CD8-positive, alpha-beta memory T cell (primary cell): ENCODE measurements at regions not wholly inside any gene's neighbourhood (a gene's known extent, or its start where the extent isn't known, plus 50 kb on each side); places are given as distances from the start of the nearest gene placed in this dataset.

Experiments
- CTCF ChIA-PET: fragments of 350-600 bp; sonication (Branson Sonifier 250); formaldehyde crosslinking; loops from one replicate; lab custom pipeline; 2021; ENCODE audit warnings: antibody characterized with exemption; lab: Charles Lee
- POLR2A ChIA-PET: fragments of 350-600 bp; sonication (Branson Sonifier 250); formaldehyde crosslinking; loops from one replicate; lab custom pipeline; 2021; ENCODE audit warnings: antibody characterized with exemption; lab: Charles Lee
- DNase-seq, 5 donors: peaks; one replicate each; pipeline versions ENCODE4 v3.0.0 to v3.0.0-alpha.2; 2020 to 2022; ENCODE audit warnings: mixed read lengths in 1 of 5
- H3K27ac ChIP-seq: one replicate; pipeline ENCODE4 v1.7.0; 2013; ENCODE audit warnings: low read depth, mild to moderate bottlenecking, low read length, moderate library complexity
- H3K27me3 ChIP-seq: 2 replicates; pipeline ENCODE4 v1.7.0; 2013; ENCODE audit warnings: low read length, mild to moderate bottlenecking; ENCODE audit not compliant: insufficient read depth, poor library complexity, severe bottlenecking
- H3K36me3 ChIP-seq: 2 replicates; pipeline ENCODE4 v1.7.0; 2013; ENCODE audit warnings: mild to moderate bottlenecking, low read length, moderate library complexity; ENCODE audit not compliant: insufficient read depth
- H3K4me1 ChIP-seq: 2 replicates; pipeline ENCODE4 v1.7.0; 2013; ENCODE audit warnings: mild to moderate bottlenecking, low read length, moderate library complexity; ENCODE audit not compliant: insufficient read depth
- H3K4me3 ChIP-seq: 2 replicates; pipeline ENCODE4 v1.7.0; 2013; ENCODE audit warnings: mild to moderate bottlenecking, low read length
- H3K9me3 ChIP-seq: 2 replicates; pipeline ENCODE4 v1.7.0; 2013; ENCODE audit warnings: mild to moderate bottlenecking, low read length
- H3K27ac Mint-ChIP-seq, 8 donors: one replicate each; pipeline ENCODE4 v1.8.0; 2020 to 2021; ENCODE audit warnings: mixed read lengths in 8 of 8, mild to moderate bottlenecking in 6 of 8, inconsistent platforms in 3 of 8, moderate library complexity in 3 of 8
- H3K27me3 Mint-ChIP-seq, 2 donors: one replicate each; pipeline ENCODE4 v1.8.0; 2020 to 2021; ENCODE audit warnings: mixed read lengths in 2 of 2, mild to moderate bottlenecking in 1 of 2, moderate library complexity in 1 of 2
- H3K36me3 Mint-ChIP-seq, 3 donors: one replicate each; pipeline ENCODE4 v1.8.0; 2020 to 2021; ENCODE audit warnings: mixed read lengths in 3 of 3, inconsistent platforms in 1 of 3, mild to moderate bottlenecking in 1 of 3
- H3K4me1 Mint-ChIP-seq, 3 donors: one replicate each; pipeline ENCODE4 v1.8.0; 2020 to 2021; ENCODE audit warnings: mixed read lengths in 3 of 3, inconsistent platforms in 1 of 3, mild to moderate bottlenecking in 1 of 3
- H3K4me3 Mint-ChIP-seq, 7 donors: one replicate each; pipeline ENCODE4 v1.8.0; 2020 to 2021; ENCODE audit warnings: mixed read lengths in 7 of 7, mild to moderate bottlenecking in 6 of 7, moderate library complexity in 4 of 7, inconsistent platforms in 2 of 7
- H3K9me3 Mint-ChIP-seq, 5 donors: one replicate each; pipeline ENCODE4 v1.8.0; 2020 to 2022; ENCODE audit warnings: mixed read lengths in 5 of 5, mild to moderate bottlenecking in 3 of 5, moderate library complexity in 2 of 5, inconsistent platforms in 1 of 5

GRCh38 chr5:159660401-159660800 is 255.9 kb upstream of the ADRA1B start:
- H3K4me3 Mint-ChIP-seq: no peak overlapping the region
- H3K4me1 Mint-ChIP-seq: no peaks in the 10 kb centered on the region
- no peak overlapping the region for H3K27ac Mint-ChIP-seq
- Histone ChIP-seq H3K4me3 (no peak overlapping the region), H3K27ac (no peak overlapping the region), H3K9me3 (no peaks in the 10 kb centered on the region), H3K27me3 (no peaks in the 10 kb centered on the region), H3K36me3 (no peaks in the 10 kb centered on the region), H3K4me1 (no peaks in the 10 kb centered on the region)
- ChIA-PET CTCF (no interaction called here), POLR2A (no interaction called here)
- no peaks in the 10 kb centered on the region for H3K36me3 Mint-ChIP-seq
- H3K9me3 Mint-ChIP-seq: no peaks in the 10 kb centered on the region
- H3K27me3 Mint-ChIP-seq: peaks cover 0 to 3% of the 10 kb centered on the region in 2 donors
- no peak for DNase-seq

- CTCF ChIA-PET: no interaction called here
- no peaks in the 10 kb centered on the region for H3K9me3 Mint-ChIP-seq
- DNase-seq: no peak
These were observed 252.3 kb upstream of the ADRA1B start for GRCh38 chr5:159663986-159664385.

GRCh38 chr5:159667286-159667685 is 249.0 kb upstream of the ADRA1B start:
- no peaks in the 10 kb centered on the region for H3K4me1 ChIP-seq
- no peaks in the 10 kb centered on the region for H3K9me3 ChIP-seq
- H3K27ac Mint-ChIP-seq: peak overlapping the region in 1 of 8 donors; percentile 12
- H3K27ac ChIP-seq: no peak overlapping the region
- CTCF ChIA-PET: no interaction called here
- H3K4me3 Mint-ChIP-seq: no peak overlapping the region
- peaks cover 3 to 4% of the 10 kb centered on the region in 2 donors for H3K27me3 Mint-ChIP-seq
- no peak for DNase-seq
- peaks cover 10 to 15% (median 13%) of the 10 kb centered on the region in 3 donors for H3K4me1 Mint-ChIP-seq
- no peaks in the 10 kb centered on the region for H3K36me3 ChIP-seq
- no peak overlapping the region for H3K4me3 ChIP-seq
- H3K27me3 ChIP-seq: no peaks in the 10 kb centered on the region
- POLR2A ChIA-PET: no interaction called here
- peaks cover 0 to 10% (median 5%) of the 10 kb centered on the region in 5 donors for H3K9me3 Mint-ChIP-seq
- H3K36me3 Mint-ChIP-seq: peaks cover 0 to 9% (median 2%) of the 10 kb centered on the region in 3 donors

More at GRCh38 chr5:159663986-159664385, 252.3 kb upstream of the ADRA1B start:
- Mint-ChIP-seq H3K27ac (no peak overlapping the region), H3K4me3 (no peak overlapping the region), H3K4me1 (peaks cover 7 to 10% (median 9%) of the 10 kb centered on the region in 3 donors), H3K27me3 (peaks cover 0 to 1% of the 10 kb centered on the region in 2 donors), H3K36me3 (no peaks in the 10 kb centered on the region)
- Histone ChIP-seq H3K9me3 (no peaks in the 10 kb centered on the region), H3K27ac (no peak overlapping the region), H3K4me3 (no peak overlapping the region), H3K27me3 (no peaks in the 10 kb centered on the region), H3K36me3 (no peaks in the 10 kb centered on the region), H3K4me1 (no peaks in the 10 kb centered on the region)
- POLR2A ChIA-PET: no interaction called here

GRCh38 chr5:159668556-159668955 is 247.7 kb upstream of the ADRA1B start:
- H3K4me3 Mint-ChIP-seq: peak overlapping the region in 3 of 7 donors; percentile 3 to 23 (median 7)
- peaks cover 3 to 4% of the 10 kb centered on the region in 2 donors for H3K27me3 Mint-ChIP-seq
- Histone ChIP-seq H3K4me3 (no peak overlapping the region), H3K36me3 (no peaks in the 10 kb centered on the region), H3K4me1 (no peaks in the 10 kb centered on the region), H3K27ac (no peak overlapping the region), H3K9me3 (no peaks in the 10 kb centered on the region), H3K27me3 (no peaks in the 10 kb centered on the region)
- H3K4me1 Mint-ChIP-seq: peaks cover 10 to 15% (median 13%) of the 10 kb centered on the region in 3 donors
- ChIA-PET CTCF (no interaction called here), POLR2A (no interaction called here)
- H3K36me3 Mint-ChIP-seq: peaks cover 0 to 17% (median 2%) of the 10 kb centered on the region in 3 donors
- H3K9me3 Mint-ChIP-seq: peaks cover 0 to 16% (median 8%) of the 10 kb centered on the region in 5 donors
- peak in 1 of 5 donors; percentile 23 for DNase-seq
- peak overlapping the region in 3 of 8 donors; percentile 8 to 55 (median 43) for H3K27ac Mint-ChIP-seq

- no peak for DNase-seq
These were observed 246.7 kb upstream of the ADRA1B start for GRCh38 chr5:159669559-159669958.

GRCh38 chr5:159671886-159672285 is 244.4 kb upstream of the ADRA1B start:
- CTCF ChIA-PET: no interaction called here
- no peak overlapping the region for H3K27ac ChIP-seq
- DNase-seq: no peak

More at GRCh38 chr5:159669559-159669958, 246.7 kb upstream of the ADRA1B start:
- Histone ChIP-seq H3K27ac (no peak overlapping the region), H3K4me1 (no peaks in the 10 kb centered on the region), H3K9me3 (no peaks in the 10 kb centered on the region), H3K36me3 (no peaks in the 10 kb centered on the region), H3K4me3 (no peak overlapping the region), H3K27me3 (no peaks in the 10 kb centered on the region)
- ChIA-PET POLR2A (no interaction called here), CTCF (no interaction called here)
- Mint-ChIP-seq H3K9me3 (peaks cover 0 to 17% (median 9%) of the 10 kb centered on the region in 5 donors), H3K36me3 (peaks cover 0 to 19% (median 3%) of the 10 kb centered on the region in 3 donors), H3K27me3 (peaks cover 3 to 4% of the 10 kb centered on the region in 2 donors), H3K4me1 (peaks cover 10 to 15% (median 13%) of the 10 kb centered on the region in 3 donors), H3K27ac (no peak overlapping the region), H3K4me3 (no peak overlapping the region)

GRCh38 chr5:159673538-159673937 is 242.7 kb upstream of the ADRA1B start:
- Histone ChIP-seq H3K36me3 (no peaks in the 10 kb centered on the region), H3K4me3 (no peak overlapping the region), H3K27me3 (no peaks in the 10 kb centered on the region), H3K27ac (no peak overlapping the region), H3K9me3 (no peaks in the 10 kb centered on the region), H3K4me1 (no peaks in the 10 kb centered on the region)
- no peak overlapping the region for H3K4me3 Mint-ChIP-seq
- no peak for DNase-seq
- POLR2A ChIA-PET: no interaction called here
- H3K36me3 Mint-ChIP-seq: peaks cover 0 to 32% (median 5%) of the 10 kb centered on the region in 3 donors
- peaks cover 7 to 10% (median 8%) of the 10 kb centered on the region in 3 donors for H3K4me1 Mint-ChIP-seq
- H3K27ac Mint-ChIP-seq: peak overlapping the region in 1 of 8 donors; percentile 38
- CTCF ChIA-PET: no interaction called here
- peaks cover 2 to 8% of the 10 kb centered on the region in 2 donors for H3K27me3 Mint-ChIP-seq
- H3K9me3 Mint-ChIP-seq: peaks cover 0 to 22% (median 9%) of the 10 kb centered on the region in 5 donors

More at GRCh38 chr5:159671886-159672285, 244.4 kb upstream of the ADRA1B start:
- peaks cover 10 to 15% (median 13%) of the 10 kb centered on the region in 3 donors for H3K4me1 Mint-ChIP-seq
- H3K4me3 Mint-ChIP-seq: no peak overlapping the region
- H3K36me3 ChIP-seq: no peaks in the 10 kb centered on the region
- no peaks in the 10 kb centered on the region for H3K27me3 ChIP-seq
- H3K4me3 ChIP-seq: no peak overlapping the region
- peaks cover 2 to 8% of the 10 kb centered on the region in 2 donors for H3K27me3 Mint-ChIP-seq
- H3K36me3 Mint-ChIP-seq: peaks cover 0 to 25% (median 3%) of the 10 kb centered on the region in 3 donors
- H3K9me3 Mint-ChIP-seq: peaks cover 0 to 17% (median 9%) of the 10 kb centered on the region in 5 donors
- H3K9me3 ChIP-seq: no peaks in the 10 kb centered on the region
- POLR2A ChIA-PET: no interaction called here
- H3K27ac Mint-ChIP-seq: no peak overlapping the region
- no peaks in the 10 kb centered on the region for H3K4me1 ChIP-seq

GRCh38 chr5:159678657-159679392 is 237.5 kb upstream of the ADRA1B start:
- no peaks in the 10 kb centered on the region for H3K9me3 ChIP-seq
- H3K36me3 Mint-ChIP-seq: peaks cover 0 to 25% (median 7%) of the 10 kb centered on the region in 3 donors
- H3K27ac ChIP-seq: no peak overlapping the region
- H3K27me3 ChIP-seq: no peaks in the 10 kb centered on the region
- peaks cover 1 to 4% of the 10 kb centered on the region in 2 donors for H3K27me3 Mint-ChIP-seq
- no peaks in the 10 kb centered on the region for H3K4me1 ChIP-seq
- CTCF ChIA-PET: no interaction called here
- no peak for DNase-seq
- no peak overlapping the region for H3K4me3 ChIP-seq
- no peaks in the 10 kb centered on the region for H3K4me1 Mint-ChIP-seq
- POLR2A ChIA-PET: no interaction called here
- H3K27ac Mint-ChIP-seq: no peak overlapping the region
- H3K4me3 Mint-ChIP-seq: no peak overlapping the region
- peaks cover 4 to 34% (median 29%) of the 10 kb centered on the region in 5 donors for H3K9me3 Mint-ChIP-seq
- H3K36me3 ChIP-seq: no peaks in the 10 kb centered on the region
